WTC11 (cell line): ENCODE measurements at regions not wholly inside any gene's neighbourhood (a gene's known extent, or its start where the extent isn't known, plus 50 kb on each side); places are given as distances from the start of the nearest gene placed in this dataset.

Source experiments
- ATAC-seq: fragments of 200-7000 bp; cut with Tn5 transposase; 2 replicates; pipeline ENCODE4 v1.10.0; 2021; ENCODE audit warnings: mild to moderate bottlenecking, moderate library complexity
- CTCF ChIA-PET: fragments of 300-600 bp; sonication (Branson Sonifier 250); formaldehyde crosslinking; loops from one replicate; lab custom pipeline; 2021; ENCODE audit warnings: antibody characterized with exemption; lab: Charles Lee
- POLR2A ChIA-PET: fragments of 350-600 bp; sonication (Branson Sonifier 250); formaldehyde crosslinking; loops from one replicate; lab custom pipeline; 2021; ENCODE audit warnings: antibody characterized with exemption; lab: Charles Lee
- DNase-seq: peaks from one replicate; pipeline ENCODE4 v3.0.0; 2021; ENCODE audit warnings: low spot score
- H3K27ac Mint-ChIP-seq: 2 replicates; pipeline ENCODE4 v1.8.0; 2021; ENCODE audit warnings: mixed read lengths
- H3K27me3 Mint-ChIP-seq: 2 replicates; pipeline ENCODE4 v1.8.0; 2021; ENCODE audit warnings: low read depth, mild to moderate bottlenecking, moderate library complexity, mixed read lengths
- H3K36me3 Mint-ChIP-seq: 2 replicates; pipeline ENCODE4 v1.8.0; 2021; ENCODE audit warnings: mixed read lengths
- H3K4me1 Mint-ChIP-seq: 2 replicates; pipeline ENCODE4 v1.8.0; 2022; ENCODE audit warnings: mixed read lengths
- H3K4me3 Mint-ChIP-seq: 2 replicates; pipeline ENCODE4 v1.8.0; 2021; ENCODE audit warnings: mild to moderate bottlenecking, moderate library complexity, mixed read lengths
- H3K9me3 Mint-ChIP-seq: 2 replicates; pipeline ENCODE4 v1.8.0; 2021; ENCODE audit warnings: mixed read lengths
- ATF1 ChIP-seq: sonication (generic); formaldehyde crosslinking; IDR thresholded peaks from 2 replicates; pipeline ENCODE4 v1.8.1; 2023; ENCODE audit warnings: mild to moderate bottlenecking, moderate library complexity, missing genetic modification reagents
- ESRRA ChIP-seq: sonication (generic); formaldehyde crosslinking; IDR thresholded peaks from 2 replicates; pipeline ENCODE4 v1.8.1; 2022; ENCODE audit warnings: mild to moderate bottlenecking, missing genetic modification reagents, borderline replicate concordance
- GRHL2 ChIP-seq: fragments of 250-450 bp; sonication (Bioruptor Pico); IDR thresholded peaks from 2 replicates; pipeline ENCODE4 v1.8.0; 2022; ENCODE audit warnings: mild to moderate bottlenecking, moderate library complexity; ENCODE audit not compliant: insufficient replicate concordance, severe bottlenecking
- GTF2I ChIP-seq: fragments of 250-450 bp; sonication (Bioruptor Pico); conservative IDR thresholded peaks from 2 replicates; pipeline ENCODE4 v1.4.0; 2021; ENCODE audit warnings: mild to moderate bottlenecking
- IRF2 ChIP-seq: sonication (generic); formaldehyde crosslinking; IDR thresholded peaks from 2 replicates; pipeline ENCODE4 v1.8.0; 2022; ENCODE audit warnings: low read depth, missing genetic modification reagents, borderline replicate concordance
- NR1H2 ChIP-seq: sonication (generic); formaldehyde crosslinking; IDR thresholded peaks from 2 replicates; pipeline ENCODE4 v1.9.0; 2021; ENCODE audit warnings: mild to moderate bottlenecking, moderate library complexity, missing genetic modification reagents
- NR3C1 ChIP-seq: sonication (generic); formaldehyde crosslinking; conservative IDR thresholded peaks from 2 replicates; pipeline ENCODE4 v1.8.1; 2023; ENCODE audit warnings: low read depth, mild to moderate bottlenecking, missing genetic modification reagents
- TEAD1 ChIP-seq: sonication (generic); formaldehyde crosslinking; IDR thresholded peaks from 2 replicates; pipeline ENCODE4 v1.8.0; 2022; ENCODE audit warnings: mild to moderate bottlenecking, missing genetic modification reagents
- TEAD4 ChIP-seq: sonication (generic); formaldehyde crosslinking; IDR thresholded peaks from 2 replicates; pipeline ENCODE4 v1.8.0; 2022; ENCODE audit warnings: mild to moderate bottlenecking, missing genetic modification reagents
- ZBTB21 ChIP-seq: sonication (generic); formaldehyde crosslinking; IDR thresholded peaks from 2 replicates; pipeline ENCODE4 v1.8.1; 2023; ENCODE audit warnings: mild to moderate bottlenecking, missing genetic modification reagents, borderline replicate concordance
- ZNF416 ChIP-seq: fragments of 250-450 bp; sonication (Bioruptor Pico); IDR thresholded peaks from 2 replicates; pipeline ENCODE4 v1.9.0; 2021; ENCODE audit warnings: mild to moderate bottlenecking, inconsistent platforms
- TF ChIP-seq, protein P1 (sequence below): fragments of 250-450 bp; sonication (Bioruptor Pico); IDR thresholded peaks from 2 replicates; pipeline ENCODE4 v1.9.0; 2021; ENCODE audit warnings: mild to moderate bottlenecking, borderline replicate concordance
- TF ChIP-seq, protein P2 (sequence below): sonication (generic); formaldehyde crosslinking; IDR thresholded peaks from 2 replicates; pipeline ENCODE4 v1.8.0; 2023; ENCODE audit warnings: missing genetic modification reagents, mild to moderate bottlenecking, borderline replicate concordance
- TF ChIP-seq, protein P3 (sequence below): sonication (generic); formaldehyde crosslinking; IDR thresholded peaks from 2 replicates; pipeline ENCODE4 v1.8.1; 2022; ENCODE audit warnings: missing genetic modification reagents, borderline replicate concordance
- TF ChIP-seq, protein P4 (sequence below): fragments of 250-450 bp; sonication (Bioruptor Pico); IDR thresholded peaks from 2 replicates; pipeline ENCODE4 v1.9.0; 2021; ENCODE audit warnings: mild to moderate bottlenecking
- TF ChIP-seq, protein P5 (sequence below): sonication (generic); formaldehyde crosslinking; IDR thresholded peaks from 2 replicates; pipeline ENCODE4 v1.8.1; 2022; ENCODE audit warnings: low read depth, missing genetic modification reagents, borderline replicate concordance
- TF ChIP-seq, protein P6 (sequence below): sonication (generic); formaldehyde crosslinking; IDR thresholded peaks from 2 replicates; pipeline ENCODE4 v1.8.1; 2023; ENCODE audit warnings: mild to moderate bottlenecking, missing genetic modification reagents, moderate library complexity

DNA sequence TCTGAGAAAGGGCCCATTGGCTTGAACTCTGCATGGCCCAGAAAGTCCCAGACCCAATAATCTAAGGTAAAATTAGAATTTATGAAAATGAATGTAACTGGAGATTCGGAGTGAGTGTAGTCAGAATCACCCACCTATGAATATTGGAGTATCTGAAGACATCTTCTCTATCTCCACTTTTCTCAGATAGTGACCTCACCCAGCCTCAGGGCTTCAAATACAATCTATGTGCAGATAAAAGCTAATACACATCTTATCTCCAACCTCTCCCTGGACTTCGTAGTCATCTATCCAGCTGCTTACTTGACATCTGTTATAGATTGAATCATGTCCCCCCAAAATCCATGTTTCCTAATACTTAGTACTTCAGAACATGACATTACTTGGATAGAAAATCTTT lies 263.2 kb downstream of the RAD51AP2 start:
- DNase-seq (no peak), ATAC-seq (no peak)
- Mint-ChIP-seq H3K9me3 (no peaks in the 10 kb centered on the region), H3K4me1 (no peaks in the 10 kb centered on the region), H3K36me3 (no peaks in the 10 kb centered on the region), H3K27ac (no peak overlapping the region), H3K27me3 (no peaks in the 10 kb centered on the region; the same call in 1 of the 2 replicates), H3K4me3 (no peak overlapping the region)
- TF ChIP-seq, protein P1, sequence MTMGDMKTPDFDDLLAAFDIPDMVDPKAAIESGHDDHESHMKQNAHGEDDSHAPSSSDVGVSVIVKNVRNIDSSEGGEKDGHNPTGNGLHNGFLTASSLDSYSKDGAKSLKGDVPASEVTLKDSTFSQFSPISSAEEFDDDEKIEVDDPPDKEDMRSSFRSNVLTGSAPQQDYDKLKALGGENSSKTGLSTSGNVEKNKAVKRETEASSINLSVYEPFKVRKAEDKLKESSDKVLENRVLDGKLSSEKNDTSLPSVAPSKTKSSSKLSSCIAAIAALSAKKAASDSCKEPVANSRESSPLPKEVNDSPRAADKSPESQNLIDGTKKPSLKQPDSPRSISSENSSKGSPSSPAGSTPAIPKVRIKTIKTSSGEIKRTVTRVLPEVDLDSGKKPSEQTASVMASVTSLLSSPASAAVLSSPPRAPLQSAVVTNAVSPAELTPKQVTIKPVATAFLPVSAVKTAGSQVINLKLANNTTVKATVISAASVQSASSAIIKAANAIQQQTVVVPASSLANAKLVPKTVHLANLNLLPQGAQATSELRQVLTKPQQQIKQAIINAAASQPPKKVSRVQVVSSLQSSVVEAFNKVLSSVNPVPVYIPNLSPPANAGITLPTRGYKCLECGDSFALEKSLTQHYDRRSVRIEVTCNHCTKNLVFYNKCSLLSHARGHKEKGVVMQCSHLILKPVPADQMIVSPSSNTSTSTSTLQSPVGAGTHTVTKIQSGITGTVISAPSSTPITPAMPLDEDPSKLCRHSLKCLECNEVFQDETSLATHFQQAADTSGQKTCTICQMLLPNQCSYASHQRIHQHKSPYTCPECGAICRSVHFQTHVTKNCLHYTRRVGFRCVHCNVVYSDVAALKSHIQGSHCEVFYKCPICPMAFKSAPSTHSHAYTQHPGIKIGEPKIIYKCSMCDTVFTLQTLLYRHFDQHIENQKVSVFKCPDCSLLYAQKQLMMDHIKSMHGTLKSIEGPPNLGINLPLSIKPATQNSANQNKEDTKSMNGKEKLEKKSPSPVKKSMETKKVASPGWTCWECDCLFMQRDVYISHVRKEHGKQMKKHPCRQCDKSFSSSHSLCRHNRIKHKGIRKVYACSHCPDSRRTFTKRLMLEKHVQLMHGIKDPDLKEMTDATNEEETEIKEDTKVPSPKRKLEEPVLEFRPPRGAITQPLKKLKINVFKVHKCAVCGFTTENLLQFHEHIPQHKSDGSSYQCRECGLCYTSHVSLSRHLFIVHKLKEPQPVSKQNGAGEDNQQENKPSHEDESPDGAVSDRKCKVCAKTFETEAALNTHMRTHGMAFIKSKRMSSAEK = no peak
- TF ChIP-seq, protein P2, sequence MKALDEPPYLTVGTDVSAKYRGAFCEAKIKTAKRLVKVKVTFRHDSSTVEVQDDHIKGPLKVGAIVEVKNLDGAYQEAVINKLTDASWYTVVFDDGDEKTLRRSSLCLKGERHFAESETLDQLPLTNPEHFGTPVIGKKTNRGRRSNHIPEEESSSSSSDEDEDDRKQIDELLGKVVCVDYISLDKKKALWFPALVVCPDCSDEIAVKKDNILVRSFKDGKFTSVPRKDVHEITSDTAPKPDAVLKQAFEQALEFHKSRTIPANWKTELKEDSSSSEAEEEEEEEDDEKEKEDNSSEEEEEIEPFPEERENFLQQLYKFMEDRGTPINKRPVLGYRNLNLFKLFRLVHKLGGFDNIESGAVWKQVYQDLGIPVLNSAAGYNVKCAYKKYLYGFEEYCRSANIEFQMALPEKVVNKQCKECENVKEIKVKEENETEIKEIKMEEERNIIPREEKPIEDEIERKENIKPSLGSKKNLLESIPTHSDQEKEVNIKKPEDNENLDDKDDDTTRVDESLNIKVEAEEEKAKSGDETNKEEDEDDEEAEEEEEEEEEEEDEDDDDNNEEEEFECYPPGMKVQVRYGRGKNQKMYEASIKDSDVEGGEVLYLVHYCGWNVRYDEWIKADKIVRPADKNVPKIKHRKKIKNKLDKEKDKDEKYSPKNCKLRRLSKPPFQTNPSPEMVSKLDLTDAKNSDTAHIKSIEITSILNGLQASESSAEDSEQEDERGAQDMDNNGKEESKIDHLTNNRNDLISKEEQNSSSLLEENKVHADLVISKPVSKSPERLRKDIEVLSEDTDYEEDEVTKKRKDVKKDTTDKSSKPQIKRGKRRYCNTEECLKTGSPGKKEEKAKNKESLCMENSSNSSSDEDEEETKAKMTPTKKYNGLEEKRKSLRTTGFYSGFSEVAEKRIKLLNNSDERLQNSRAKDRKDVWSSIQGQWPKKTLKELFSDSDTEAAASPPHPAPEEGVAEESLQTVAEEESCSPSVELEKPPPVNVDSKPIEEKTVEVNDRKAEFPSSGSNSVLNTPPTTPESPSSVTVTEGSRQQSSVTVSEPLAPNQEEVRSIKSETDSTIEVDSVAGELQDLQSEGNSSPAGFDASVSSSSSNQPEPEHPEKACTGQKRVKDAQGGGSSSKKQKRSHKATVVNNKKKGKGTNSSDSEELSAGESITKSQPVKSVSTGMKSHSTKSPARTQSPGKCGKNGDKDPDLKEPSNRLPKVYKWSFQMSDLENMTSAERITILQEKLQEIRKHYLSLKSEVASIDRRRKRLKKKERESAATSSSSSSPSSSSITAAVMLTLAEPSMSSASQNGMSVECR (CRISPR knock-in tag) = no peak
- TF ChIP-seq, protein P3, sequence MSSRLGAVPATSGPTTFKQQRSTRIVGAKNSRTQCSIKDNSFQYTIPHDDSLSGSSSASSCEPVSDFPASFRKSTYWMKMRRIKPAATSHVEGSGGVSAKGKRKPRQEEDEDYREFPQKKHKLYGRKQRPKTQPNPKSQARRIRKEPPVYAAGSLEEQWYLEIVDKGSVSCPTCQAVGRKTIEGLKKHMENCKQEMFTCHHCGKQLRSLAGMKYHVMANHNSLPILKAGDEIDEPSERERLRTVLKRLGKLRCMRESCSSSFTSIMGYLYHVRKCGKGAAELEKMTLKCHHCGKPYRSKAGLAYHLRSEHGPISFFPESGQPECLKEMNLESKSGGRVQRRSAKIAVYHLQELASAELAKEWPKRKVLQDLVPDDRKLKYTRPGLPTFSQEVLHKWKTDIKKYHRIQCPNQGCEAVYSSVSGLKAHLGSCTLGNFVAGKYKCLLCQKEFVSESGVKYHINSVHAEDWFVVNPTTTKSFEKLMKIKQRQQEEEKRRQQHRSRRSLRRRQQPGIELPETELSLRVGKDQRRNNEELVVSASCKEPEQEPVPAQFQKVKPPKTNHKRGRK = no peak
- TF ChIP-seq ZBTB21 (CRISPR knock-in tag) (no peak), NR3C1 (CRISPR knock-in tag) (no peak), GRHL2 (CRISPR knock-in tag) (no peak), NR1H2 (no peak), ESRRA (no peak), ZNF416 (CRISPR knock-in tag) (no peak), ATF1 (CRISPR knock-in tag) (no peak), IRF2 (CRISPR knock-in tag) (no peak), TEAD1 (CRISPR knock-in tag) (no peak), TEAD4 (CRISPR knock-in tag) (no peak), GTF2I (no peak)
- TF ChIP-seq, protein P4, sequence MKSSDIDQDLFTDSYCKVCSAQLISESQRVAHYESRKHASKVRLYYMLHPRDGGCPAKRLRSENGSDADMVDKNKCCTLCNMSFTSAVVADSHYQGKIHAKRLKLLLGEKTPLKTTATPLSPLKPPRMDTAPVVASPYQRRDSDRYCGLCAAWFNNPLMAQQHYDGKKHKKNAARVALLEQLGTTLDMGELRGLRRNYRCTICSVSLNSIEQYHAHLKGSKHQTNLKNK (CRISPR knock-in tag) = no peak
- TF ChIP-seq, protein P5, sequence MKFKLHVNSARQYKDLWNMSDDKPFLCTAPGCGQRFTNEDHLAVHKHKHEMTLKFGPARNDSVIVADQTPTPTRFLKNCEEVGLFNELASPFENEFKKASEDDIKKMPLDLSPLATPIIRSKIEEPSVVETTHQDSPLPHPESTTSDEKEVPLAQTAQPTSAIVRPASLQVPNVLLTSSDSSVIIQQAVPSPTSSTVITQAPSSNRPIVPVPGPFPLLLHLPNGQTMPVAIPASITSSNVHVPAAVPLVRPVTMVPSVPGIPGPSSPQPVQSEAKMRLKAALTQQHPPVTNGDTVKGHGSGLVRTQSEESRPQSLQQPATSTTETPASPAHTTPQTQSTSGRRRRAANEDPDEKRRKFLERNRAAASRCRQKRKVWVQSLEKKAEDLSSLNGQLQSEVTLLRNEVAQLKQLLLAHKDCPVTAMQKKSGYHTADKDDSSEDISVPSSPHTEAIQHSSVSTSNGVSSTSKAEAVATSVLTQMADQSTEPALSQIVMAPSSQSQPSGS (CRISPR knock-in tag) = no peak
- TF ChIP-seq, protein P6, sequence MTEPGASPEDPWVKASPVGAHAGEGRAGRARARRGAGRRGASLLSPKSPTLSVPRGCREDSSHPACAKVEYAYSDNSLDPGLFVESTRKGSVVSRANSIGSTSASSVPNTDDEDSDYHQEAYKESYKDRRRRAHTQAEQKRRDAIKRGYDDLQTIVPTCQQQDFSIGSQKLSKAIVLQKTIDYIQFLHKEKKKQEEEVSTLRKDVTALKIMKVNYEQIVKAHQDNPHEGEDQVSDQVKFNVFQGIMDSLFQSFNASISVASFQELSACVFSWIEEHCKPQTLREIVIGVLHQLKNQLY (CRISPR knock-in tag) = no peak
- POLR2A ChIA-PET = no interaction called here
- CTCF ChIA-PET = no interaction called here
